ENCODE measurements at regions not wholly inside any gene's neighbourhood (a gene's known extent, or its start where the extent isn't known, plus 50 kb on each side); places are given as distances from the start of the nearest gene placed in this dataset.

- Mint-ChIP-seq H3K4me1 (peaks cover 32% of the 10 kb centered on the region), H3K4me3 (no peak overlapping the region), H3K36me3 (no peaks in the 10 kb centered on the region), H3K9me3 (no peaks in the 10 kb centered on the region), H3K27ac (no peak overlapping the region), H3K27me3 (ENCODE audit: low read depth) (no peaks in the 10 kb centered on the region)
- DNase-seq (ENCODE audit: low spot score in 2 of 2, unreplicated experiment in 2 of 2), result no peak
- no peak for TF ChIP-seq CTCF (IDR thresholded peaks at IDR 0.05; ENCODE audit: unreplicated experiment)
Measured at GRCh38 chr13:72500851-72501250, 226.6 kb downstream of the MZT1 start.

GRCh38 chr13:72495681-72496080, 231.7 kb downstream of the MZT1 start:
- peaks cover 5% of the 10 kb centered on the region for H3K9me3 Mint-ChIP-seq
- H3K27ac Mint-ChIP-seq, result no peak overlapping the region
- no peaks in the 10 kb centered on the region for H3K36me3 Mint-ChIP-seq
- no peaks in the 10 kb centered on the region for H3K27me3 Mint-ChIP-seq (ENCODE audit: low read depth)
- H3K4me1 Mint-ChIP-seq, result no peaks in the 10 kb centered on the region
- no peak overlapping the region for H3K4me3 Mint-ChIP-seq
- no peak for DNase-seq (ENCODE audit: low spot score in 2 of 2, unreplicated experiment in 2 of 2)
- no peak for TF ChIP-seq CTCF (IDR thresholded peaks at IDR 0.05; ENCODE audit: unreplicated experiment)

- no peak overlapping the region for H3K27ac Mint-ChIP-seq
- no peaks in the 10 kb centered on the region for H3K27me3 Mint-ChIP-seq (ENCODE audit: low read depth)
- no peak overlapping the region for H3K4me3 Mint-ChIP-seq
- H3K4me1 Mint-ChIP-seq, result no peaks in the 10 kb centered on the region
- H3K36me3 Mint-ChIP-seq, result peaks cover 2% of the 10 kb centered on the region
- no peak for TF ChIP-seq CTCF (IDR thresholded peaks at IDR 0.05; ENCODE audit: unreplicated experiment)
- H3K9me3 Mint-ChIP-seq, result peaks cover 12% of the 10 kb centered on the region
- no peak for DNase-seq (ENCODE audit: low spot score in 2 of 2, unreplicated experiment in 2 of 2)
Measured at GRCh38 chr13:72489751-72490150, 237.7 kb downstream of the MZT1 start.

- no peak overlapping the region for H3K27ac Mint-ChIP-seq
Measured at GRCh38 chr13:72473321-72473720, 254.1 kb downstream of the MZT1 start.

GRCh38 chr13:72469906-72470305, 257.5 kb downstream of the MZT1 start:
- DNase-seq (ENCODE audit: low spot score in 2 of 2, unreplicated experiment in 2 of 2), result no peak
- TF ChIP-seq CTCF (IDR thresholded peaks at IDR 0.05; ENCODE audit: unreplicated experiment), result no peak
- Mint-ChIP-seq H3K4me1 (peaks cover 12% of the 10 kb centered on the region), H3K27me3 (ENCODE audit: low read depth) (no peaks in the 10 kb centered on the region), H3K36me3 (no peaks in the 10 kb centered on the region), H3K9me3 (peaks cover 6% of the 10 kb centered on the region), H3K27ac (no peak overlapping the region), H3K4me3 (no peak overlapping the region)

More at GRCh38 chr13:72473321-72473720, 254.1 kb downstream of the MZT1 start:
- Mint-ChIP-seq H3K4me1 (peaks cover 4% of the 10 kb centered on the region), H3K27me3 (ENCODE audit: low read depth) (no peaks in the 10 kb centered on the region), H3K9me3 (peaks cover 30% of the 10 kb centered on the region), H3K4me3 (no peak overlapping the region), H3K36me3 (peaks cover 3% of the 10 kb centered on the region)
- DNase-seq (ENCODE audit: low spot score in 2 of 2, unreplicated experiment in 2 of 2), result no peak
- no peak for TF ChIP-seq CTCF (IDR thresholded peaks at IDR 0.05; ENCODE audit: unreplicated experiment)

- peaks cover 3% of the 10 kb centered on the region for H3K9me3 Mint-ChIP-seq
- no peaks in the 10 kb centered on the region for H3K36me3 Mint-ChIP-seq
- no peak for DNase-seq (ENCODE audit: low spot score in 2 of 2, unreplicated experiment in 2 of 2)
- H3K27me3 Mint-ChIP-seq (ENCODE audit: low read depth), result no peaks in the 10 kb centered on the region
- H3K27ac Mint-ChIP-seq, result peak overlapping the region; percentile 96
- TF ChIP-seq CTCF (IDR thresholded peaks at IDR 0.05; ENCODE audit: unreplicated experiment), result no peak
- H3K4me1 Mint-ChIP-seq, result peaks cover 42% of the 10 kb centered on the region
- H3K4me3 Mint-ChIP-seq, result no peak overlapping the region
Measured at GRCh38 chr13:72463561-72463960, 263.9 kb downstream of the MZT1 start.

Data from mesothelial cell of epicardium (in vitro differentiated cells).